GM19397 (cell line): ENCODE measurements at regions not wholly inside any gene's neighbourhood (a gene's known extent, or its start where the extent isn't known, plus 50 kb on each side); places are given as distances from the start of the nearest gene placed in this dataset.
"Not testable (repeated sequence)": the region's sequence is repeated elsewhere in the genome, so short reads cannot be mapped to it uniquely, and the experiment has no call there.

Experiments
- ATAC-seq: cut with Tn5 transposase; IDR thresholded peaks from one replicate; pipeline ENCODE4 v1.9.1; 2021; ENCODE audit warnings: mild to moderate bottlenecking, moderate library complexity; ENCODE audit not compliant: unreplicated experiment

DNA sequence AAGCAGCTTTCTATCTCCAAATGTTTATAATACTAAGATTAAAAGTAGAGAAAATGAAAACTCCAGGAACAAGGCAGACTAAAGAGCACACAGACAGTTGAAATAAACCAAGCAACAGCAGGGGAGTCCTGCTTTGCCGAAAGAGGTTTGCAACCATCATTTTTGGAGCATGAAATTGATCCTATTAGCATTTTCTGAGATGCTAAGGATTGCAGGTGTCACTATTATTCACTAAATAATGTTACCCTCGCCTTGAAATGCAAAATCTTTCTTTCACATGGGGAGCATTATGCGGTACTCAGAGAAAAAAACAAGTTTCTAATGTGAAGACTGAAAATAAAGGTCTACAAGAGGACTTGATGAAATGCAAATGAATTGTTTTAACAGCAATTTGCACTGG, 81.7 kb upstream of the DNAJC10 start:
- ATAC-seq = no peak

DNA sequence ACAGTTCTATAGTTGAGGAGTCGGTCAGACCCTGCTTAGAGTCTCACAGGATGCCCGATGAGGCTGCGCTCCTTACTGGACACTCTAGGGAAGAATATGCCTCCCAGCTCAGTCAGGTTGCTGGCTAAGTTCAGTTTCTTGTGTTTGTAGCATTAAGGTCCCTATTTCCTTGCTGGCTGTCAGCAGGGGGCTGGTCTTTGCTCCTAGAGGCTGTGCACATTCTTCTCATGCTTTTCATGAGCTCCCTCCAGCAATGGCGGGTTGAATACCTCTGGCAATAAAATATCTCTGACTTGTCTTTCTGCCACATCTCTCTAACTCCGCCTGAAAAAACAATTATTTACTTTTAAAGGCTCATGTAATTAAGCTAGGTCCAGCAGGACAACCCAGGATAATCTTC, 79.4 kb upstream of the DNAJC10 start:
- ATAC-seq = no peak

DNA sequence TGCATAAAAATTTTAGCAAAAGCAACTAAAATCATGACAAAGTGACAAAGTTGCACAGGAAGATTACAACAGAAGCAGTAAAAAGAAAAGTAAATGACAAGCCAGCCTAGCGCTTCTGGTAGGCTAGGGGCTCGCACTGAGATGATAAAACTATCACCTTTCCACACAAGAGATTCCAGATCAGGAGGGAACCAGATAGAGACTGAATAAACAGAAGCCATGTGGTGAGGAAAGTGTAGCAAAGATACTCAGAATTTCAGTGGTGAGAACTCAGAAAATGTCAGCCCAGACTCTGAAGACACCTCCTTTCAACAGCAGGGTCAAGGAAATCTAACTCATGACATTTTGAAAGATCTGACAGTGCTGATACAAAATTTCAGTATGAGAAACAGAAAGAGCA, 77.4 kb upstream of the DNAJC10 start:
- no peak for ATAC-seq

GRCh38 chr2:182639971-182640370, 76.1 kb upstream of the DNAJC10 start:
- ATAC-seq = no peak

DNA sequence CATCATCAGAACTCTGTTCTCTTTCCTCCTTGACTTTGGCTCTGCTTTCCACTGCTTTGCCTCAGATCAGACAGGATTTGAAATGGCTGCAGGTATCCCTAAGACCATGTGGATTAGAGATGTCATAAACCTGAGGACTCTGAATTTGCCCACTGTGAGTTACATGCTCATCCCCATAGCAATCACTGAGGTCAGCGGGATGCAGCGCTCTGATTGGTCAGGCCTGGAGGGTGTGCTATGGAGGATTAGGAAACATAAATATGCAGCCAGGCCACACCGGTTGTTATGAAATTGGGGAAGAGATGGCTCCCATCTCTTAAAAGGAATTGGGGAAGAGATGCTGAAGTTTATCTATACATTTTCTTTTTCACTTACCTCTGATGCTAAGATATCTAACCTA, 73.7 kb upstream of the DNAJC10 start:
- ATAC-seq = peak; percentile 100

- ATAC-seq = no peak
Observed at GRCh38 chr2:182646763-182647498, 69.1 kb upstream of the DNAJC10 start.

DNA sequence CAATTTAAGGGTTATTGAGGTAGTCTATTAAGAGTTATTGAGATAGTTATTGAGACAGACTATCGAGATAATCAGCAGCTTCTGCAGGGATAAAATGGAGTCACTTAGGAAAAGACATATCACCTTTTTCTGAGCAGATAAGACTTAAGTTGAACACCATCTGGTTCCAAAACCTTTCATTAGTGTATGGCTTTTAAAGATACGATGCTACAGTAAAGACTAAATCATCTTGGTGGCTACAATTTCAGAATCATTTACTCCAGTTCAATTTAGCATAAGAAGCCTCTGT, 68.6 kb upstream of the DNAJC10 start:
- ATAC-seq = no peak

- ATAC-seq = no peak
Observed at GRCh38 chr2:182649316-182649715, 66.7 kb upstream of the DNAJC10 start.

DNA sequence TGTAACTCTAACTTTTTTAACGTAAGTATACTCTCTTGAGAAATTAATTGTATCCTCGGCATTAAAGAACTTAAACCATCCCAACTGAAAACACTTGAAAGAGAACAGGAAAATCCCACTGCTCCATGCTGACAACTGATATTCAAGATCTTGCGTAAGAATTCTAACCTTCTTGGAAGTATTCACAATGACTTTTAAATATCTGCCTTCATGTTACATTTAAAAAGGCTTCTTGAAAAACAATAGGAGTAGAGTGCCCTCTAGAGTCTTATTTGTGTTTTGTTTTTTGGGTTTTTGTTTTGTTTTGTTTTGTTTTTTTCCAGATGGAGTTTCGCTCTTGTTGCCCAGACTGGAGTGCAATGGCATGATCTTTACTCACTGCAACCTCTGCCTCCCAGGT, 65.4 kb upstream of the DNAJC10 start:
- ATAC-seq = no peak

DNA sequence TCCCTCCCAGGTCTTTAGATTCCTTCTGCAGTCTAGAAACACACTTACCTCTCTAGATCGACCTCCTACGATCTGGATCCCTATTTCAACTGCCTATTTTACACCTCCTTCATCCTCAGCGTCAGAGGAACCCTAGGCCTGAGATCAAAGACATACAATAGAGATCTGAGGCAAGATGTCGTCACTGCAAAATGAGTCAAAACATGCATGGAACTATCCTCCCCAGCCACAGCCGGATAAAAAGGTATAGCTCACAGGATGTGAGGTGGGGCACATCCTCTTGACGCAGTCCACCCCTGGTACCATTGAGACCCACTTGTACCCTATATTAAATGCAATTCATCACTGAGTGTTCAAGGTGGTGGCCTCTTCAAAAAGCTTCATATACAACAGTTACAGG, 63.7 kb upstream of the DNAJC10 start:
- no peak for ATAC-seq

DNA sequence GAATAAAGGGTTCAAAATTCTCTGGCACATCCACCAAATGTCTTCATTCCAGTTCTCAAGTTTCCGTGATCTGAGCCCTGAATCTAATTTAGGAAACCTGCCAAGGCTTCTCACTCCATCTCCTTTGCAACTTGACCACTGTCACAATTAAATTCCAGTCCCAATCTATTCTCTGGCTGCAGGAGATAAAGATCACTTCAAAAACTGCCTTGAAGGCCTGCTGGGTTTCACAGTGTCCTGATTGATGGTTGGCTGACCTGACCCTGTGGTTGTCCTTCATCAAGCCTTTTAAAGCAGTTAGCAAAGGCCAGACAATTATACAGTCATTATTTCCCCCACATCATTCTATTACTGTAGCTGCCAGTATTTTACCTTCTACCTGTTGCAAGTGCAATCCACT, 60.3 kb upstream of the DNAJC10 start:
- ATAC-seq = no peak

GRCh38 chr2:182664212-182664611, 51.8 kb upstream of the DNAJC10 start:
- no peak for ATAC-seq

GRCh38 chr2:182665500-182665899, 50.6 kb upstream of the DNAJC10 start:
- ATAC-seq = not testable (repeated sequence)
